NCI-H2227 (cell line): ENCODE measurements at regions not wholly inside any gene's neighbourhood (a gene's known extent, or its start where the extent isn't known, plus 50 kb on each side); places are given as distances from the start of the nearest gene placed in this dataset.
"Not testable (repeated sequence)": the region's sequence is repeated elsewhere in the genome, so short reads cannot be mapped to it uniquely, and the experiment has no call there.

ENCODE experiments used
- DNase-seq: peaks from one replicate; lab custom pipeline; 2025; ENCODE audit not compliant: unreplicated experiment; lab: John Stamatoyannopoulos, UW

GRCh38 chr20:29687438-29687837 lies 1570.0 kb upstream of the DEFB115 start:
- DNase-seq, result no peak

GRCh38 chr20:29689411-29690225 lies 1567.8 kb upstream of the DEFB115 start:
- peak; percentile 86 for DNase-seq

DNA sequence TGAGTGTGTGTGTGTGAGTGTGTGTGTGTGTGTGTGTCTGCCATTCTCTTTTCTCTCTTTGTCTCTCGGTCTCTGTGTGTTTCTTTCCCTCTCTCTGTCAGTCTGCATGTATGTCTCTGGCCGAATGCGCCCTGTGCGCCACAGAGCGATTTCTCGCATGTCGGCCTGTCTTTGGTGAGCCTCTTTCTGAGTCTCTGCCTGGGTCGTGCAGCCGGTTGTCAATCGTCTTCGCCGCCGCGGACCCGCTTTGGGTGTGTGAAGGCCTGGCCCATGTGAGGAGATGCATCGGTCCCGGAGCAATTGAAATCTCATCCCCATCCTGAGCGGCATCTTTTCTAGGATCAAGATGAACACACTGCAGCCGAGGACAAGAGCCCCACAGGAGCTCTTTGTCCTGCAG lies 1567.2 kb upstream of the DEFB115 start:
- no peak for DNase-seq

- no peak for DNase-seq
Observed at GRCh38 chr20:29740601-29740950, 1516.9 kb upstream of the DEFB115 start.

DNA sequence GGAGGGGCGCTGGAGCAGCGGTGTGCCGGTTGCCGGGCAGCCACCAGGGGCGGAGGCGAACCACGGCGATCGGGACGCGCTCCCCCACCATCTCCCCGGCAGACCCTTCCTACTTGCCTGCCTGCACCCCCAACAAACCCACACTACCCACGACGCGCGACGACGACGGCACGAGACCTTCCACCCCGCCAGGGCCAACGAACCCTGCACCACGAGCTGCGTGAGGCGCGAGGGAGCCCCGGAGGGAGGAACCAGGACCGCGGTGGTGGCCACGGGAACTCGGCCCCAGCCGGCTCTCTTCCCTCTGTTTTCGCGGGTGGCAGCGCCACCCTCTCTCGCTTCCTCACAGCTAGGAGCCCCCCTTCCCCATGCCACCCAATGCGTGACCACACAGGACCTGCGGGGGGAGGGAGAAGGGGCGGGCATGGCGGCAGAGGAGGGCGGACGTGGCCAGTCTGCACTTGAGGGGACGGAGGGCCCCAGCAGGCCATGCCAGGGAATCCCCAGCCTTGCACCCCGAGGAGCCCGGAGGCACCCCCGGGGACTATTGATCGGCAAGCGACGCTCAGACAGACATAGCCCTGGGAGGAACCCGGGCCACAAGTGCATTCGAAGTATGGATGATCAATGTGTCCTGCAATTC lies 1516.4 kb upstream of the DEFB115 start:
- no peak for DNase-seq

DNA sequence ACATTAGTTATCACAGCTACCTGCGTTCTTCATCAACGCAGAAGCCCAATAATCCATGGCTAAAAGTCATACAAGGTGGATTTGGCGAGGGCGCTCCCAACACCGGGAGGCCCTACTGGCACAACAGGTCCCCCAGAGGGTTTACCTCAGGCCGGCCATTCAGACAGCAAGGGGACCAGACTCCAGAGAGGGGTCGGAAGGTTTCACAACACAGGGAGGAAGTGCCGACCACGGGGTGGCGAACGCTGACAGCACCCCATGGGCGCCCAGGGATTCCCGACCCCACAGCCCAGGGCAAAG lies 1515.9 kb upstream of the DEFB115 start:
- DNase-seq, result no peak

DNA sequence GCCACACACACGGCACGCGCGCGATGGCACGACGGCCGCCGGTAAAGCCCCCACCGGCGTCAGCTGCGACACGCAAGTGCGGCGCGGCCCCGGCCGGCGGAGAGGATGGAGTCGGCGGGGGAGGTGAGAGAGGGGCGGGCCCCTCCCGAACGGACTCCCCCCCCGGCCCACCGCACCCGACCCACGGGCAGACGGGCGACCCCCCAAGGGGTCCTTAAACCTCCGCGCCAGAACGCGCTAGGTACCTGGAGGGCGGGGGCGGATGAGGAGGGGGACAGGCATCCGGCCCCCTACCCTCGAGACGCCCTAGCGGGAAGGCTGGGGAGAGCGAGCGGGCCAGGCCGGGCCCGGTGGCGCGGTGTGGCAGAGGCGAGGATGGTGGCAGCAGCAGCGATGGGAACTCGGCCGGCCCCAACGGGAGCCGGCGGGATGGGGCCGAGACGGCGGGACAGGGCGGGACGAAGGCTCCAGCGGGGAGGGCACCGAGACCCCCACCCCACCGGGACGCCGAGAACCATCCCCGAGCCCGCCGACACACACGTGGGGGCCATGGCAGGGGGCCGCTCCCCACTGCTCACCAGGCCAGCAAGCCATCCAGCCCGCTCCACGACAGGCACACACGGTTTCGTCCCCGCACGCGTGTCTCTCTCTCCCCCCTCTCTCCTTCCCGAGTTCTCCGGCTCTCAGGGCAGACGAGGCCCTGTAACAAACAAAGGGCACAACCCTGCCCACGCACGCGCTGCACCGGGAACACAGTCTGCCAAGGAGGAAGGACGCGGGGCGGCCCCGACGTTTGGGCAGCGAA lies 1515.4 kb upstream of the DEFB115 start:
- no peak for DNase-seq

GRCh38 chr20:29742699-29743100 lies 1514.8 kb upstream of the DEFB115 start:
- no peak for DNase-seq

DNA sequence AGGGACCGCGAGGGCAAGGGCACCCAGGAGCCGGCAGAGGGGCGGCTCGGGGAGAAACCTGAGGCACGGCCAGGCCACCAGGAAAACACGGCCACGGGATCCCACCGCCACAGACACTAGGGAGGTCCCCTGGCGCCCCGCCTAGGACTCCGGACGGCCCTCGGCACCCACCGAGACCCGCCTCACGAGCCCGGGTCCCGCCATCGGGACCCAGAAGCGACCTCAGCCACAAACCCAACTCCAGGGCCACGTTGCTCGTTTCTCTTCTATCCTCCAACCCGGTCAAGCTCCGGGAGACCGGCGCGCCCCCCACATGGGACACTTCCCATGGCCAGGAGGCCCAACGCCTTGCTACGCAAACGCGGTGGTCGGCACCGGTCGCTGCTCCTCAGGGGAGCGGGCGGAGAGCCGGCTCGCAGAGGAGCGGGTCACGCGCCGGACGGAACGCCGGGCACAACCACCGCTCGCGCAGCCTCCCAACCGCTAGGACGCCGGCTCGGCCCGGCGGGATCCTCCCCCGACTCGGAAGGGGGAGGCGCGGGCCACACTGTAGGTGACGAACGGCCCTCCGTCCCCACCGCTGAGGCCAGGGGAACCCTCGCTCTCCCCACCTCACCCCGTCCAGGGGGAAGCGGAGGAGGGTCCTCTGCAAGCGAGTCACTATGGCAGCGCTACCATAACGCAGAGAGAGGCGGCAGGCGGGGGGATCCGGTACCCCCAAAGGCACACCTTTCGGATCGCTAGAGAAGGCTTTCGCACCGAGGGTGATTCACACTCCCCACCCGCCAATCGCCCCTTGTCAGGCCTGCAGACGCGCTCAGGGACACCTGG lies 1514.1 kb upstream of the DEFB115 start:
- no peak for DNase-seq

DNA sequence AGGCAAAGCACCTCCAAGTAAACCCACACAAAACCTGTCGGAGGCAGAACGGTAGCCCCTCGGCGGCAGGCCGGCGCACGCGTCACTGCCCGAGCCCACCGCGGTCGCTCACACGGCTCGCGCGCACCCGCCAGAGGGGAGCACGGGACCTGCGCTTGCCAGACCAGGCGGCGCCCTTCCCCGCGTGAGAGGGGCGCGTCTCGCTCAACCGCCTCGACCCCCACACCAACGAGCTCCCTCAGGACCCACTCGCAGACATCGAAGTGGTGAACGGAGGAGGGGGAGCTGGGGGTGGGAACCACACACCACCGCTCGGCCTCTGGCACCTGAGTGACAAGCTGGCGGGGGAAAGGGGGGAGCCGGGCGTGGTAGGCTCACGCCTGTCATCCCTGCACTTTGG lies 1513.4 kb upstream of the DEFB115 start:
- DNase-seq, result no peak

GRCh38 chr20:29745534-29746245 lies 1511.8 kb upstream of the DEFB115 start:
- not testable (repeated sequence) for DNase-seq

GRCh38 chr20:29750268-29750899 lies 1507.1 kb upstream of the DEFB115 start:
- no peak for DNase-seq

DNA sequence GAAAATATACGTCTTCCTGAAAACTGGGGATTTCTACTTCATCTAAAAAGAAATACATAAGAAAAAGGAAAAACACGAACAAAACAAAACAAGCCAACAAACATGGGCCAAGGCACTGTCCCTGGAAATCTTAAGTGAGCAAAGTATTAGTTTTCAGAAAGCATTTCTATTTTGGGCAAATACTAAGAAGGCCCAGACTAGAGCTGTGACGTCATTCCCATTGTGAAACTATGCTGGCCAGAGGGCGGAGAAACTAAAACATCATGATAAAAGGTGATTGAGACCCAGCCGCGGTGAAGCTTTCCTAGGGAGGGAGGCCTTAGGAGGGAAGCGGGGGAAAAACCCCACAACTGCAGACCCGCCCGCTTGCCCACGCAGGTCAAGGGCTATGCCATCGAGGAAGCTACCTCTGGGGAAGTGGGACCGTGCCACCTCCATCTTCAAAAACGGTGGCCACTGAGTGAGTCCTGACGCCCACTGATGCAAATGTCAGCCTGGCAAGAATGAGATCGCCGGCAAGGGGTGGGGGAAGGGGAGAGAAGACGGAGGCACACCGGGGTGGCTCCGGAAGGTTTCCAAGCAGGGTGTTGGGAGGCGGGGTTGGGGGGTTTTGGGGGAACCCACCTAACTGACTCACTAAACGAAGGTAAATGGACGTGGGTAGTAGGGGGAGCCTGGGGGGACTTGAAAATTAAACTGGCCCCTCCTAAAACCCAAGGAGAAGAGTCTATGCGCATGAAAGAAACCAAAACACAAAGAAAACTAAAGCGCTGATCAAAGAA lies 1504.6 kb upstream of the DEFB115 start:
- DNase-seq, result not testable (repeated sequence)

- DNase-seq, result peak; percentile 30
Observed at GRCh38 chr20:29753426-29753746, 1504.1 kb upstream of the DEFB115 start.

DNA sequence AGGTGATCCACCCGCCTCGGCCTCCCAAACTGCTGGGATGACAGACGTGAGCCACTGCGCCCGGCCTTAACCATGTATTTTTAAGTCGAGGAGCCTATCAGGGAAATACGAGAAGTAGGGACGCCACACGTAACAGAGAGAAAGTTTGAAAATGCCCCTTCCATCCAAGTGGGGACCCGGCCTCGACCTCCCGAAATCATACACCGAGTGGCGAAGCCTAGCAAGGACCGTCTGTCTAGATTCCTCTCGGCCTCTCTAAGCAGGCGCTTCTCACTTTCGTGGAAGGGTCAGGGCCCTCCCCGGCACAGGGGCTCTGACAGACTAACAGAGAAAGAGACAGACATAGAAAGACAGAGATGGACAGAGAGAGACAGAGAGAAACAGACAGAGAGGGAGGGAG lies 1503.6 kb upstream of the DEFB115 start:
- DNase-seq, result not testable (repeated sequence)

GRCh38 chr20:29755854-29756498 lies 1501.5 kb upstream of the DEFB115 start:
- DNase-seq, result not testable (repeated sequence)

- no peak for DNase-seq
Observed at GRCh38 chr20:29756664-29757063, 1500.8 kb upstream of the DEFB115 start.

- not testable (repeated sequence) for DNase-seq
Observed at GRCh38 chr20:29761621-29762385, 1495.7 kb upstream of the DEFB115 start.
